ENCODE measurements at regions not wholly inside any gene's neighbourhood (a gene's known extent, or its start where the extent isn't known, plus 50 kb on each side); places are given as distances from the start of the nearest gene placed in this dataset.

DNA sequence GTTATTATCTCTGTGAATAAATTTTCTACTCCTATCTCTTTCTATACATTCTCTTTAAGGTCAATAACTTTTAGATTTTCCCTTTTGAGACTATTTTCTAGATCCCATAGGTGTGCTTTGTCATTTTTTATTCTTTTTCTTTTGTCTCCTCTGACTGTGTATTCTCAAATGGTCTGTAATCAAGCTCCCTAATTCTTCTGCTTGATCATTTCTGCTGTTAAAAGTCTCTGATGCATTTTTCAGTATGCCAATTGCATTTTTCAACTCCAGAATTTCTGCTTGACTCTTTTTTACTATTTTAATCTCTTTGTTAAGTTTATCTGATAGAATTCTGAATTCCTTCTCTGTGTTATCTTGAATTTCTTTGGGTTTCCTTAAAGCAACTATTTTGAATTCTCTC, 78.2 kb downstream of the THNSL1 start:
- TF ChIP-seq, protein P1, sequence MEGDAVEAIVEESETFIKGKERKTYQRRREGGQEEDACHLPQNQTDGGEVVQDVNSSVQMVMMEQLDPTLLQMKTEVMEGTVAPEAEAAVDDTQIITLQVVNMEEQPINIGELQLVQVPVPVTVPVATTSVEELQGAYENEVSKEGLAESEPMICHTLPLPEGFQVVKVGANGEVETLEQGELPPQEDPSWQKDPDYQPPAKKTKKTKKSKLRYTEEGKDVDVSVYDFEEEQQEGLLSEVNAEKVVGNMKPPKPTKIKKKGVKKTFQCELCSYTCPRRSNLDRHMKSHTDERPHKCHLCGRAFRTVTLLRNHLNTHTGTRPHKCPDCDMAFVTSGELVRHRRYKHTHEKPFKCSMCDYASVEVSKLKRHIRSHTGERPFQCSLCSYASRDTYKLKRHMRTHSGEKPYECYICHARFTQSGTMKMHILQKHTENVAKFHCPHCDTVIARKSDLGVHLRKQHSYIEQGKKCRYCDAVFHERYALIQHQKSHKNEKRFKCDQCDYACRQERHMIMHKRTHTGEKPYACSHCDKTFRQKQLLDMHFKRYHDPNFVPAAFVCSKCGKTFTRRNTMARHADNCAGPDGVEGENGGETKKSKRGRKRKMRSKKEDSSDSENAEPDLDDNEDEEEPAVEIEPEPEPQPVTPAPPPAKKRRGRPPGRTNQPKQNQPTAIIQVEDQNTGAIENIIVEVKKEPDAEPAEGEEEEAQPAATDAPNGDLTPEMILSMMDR (conservative IDR thresholded peaks at IDR 0.05), result no peak
- no peak overlapping the region for H3K27ac ChIP-seq

DNA sequence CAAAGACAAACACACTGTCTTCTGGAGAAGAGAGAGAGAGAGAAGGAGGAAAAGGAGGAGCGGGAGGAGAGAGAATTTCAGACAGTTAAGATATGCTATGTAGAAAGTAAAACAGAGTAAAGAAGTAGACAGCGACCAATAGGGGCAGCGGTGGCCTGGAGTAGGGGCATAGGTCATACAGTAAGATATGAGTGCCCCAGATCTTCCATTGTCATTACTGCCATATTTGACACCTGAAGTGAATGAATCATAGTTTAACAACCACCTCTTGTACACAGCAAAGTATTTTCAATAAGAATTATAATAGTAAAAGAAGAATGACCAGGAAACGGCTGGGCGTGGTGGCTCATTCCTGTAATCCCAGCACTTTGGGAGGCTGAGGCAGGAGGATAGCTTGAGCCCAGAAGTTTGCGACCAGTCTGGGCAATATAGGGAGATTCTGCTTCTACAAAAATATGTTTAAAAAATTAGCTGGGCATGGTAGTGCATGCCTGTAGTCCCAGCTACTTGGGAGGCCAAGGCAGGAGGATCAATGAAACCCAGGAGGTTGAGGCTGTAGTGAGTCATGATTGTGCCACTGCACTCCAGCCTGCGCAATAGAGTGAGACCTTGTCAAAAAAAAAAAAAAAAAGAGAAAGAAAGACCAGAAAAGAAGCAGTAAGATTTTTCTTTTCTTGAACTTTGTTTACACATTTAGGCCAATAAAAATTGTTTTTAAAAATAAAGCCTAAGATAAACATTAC, 77.0 kb upstream of the GPR158 start:
- H3K27ac ChIP-seq, result no peak overlapping the region
- TF ChIP-seq, protein P1 (conservative IDR thresholded peaks at IDR 0.05), result no peak

DNA sequence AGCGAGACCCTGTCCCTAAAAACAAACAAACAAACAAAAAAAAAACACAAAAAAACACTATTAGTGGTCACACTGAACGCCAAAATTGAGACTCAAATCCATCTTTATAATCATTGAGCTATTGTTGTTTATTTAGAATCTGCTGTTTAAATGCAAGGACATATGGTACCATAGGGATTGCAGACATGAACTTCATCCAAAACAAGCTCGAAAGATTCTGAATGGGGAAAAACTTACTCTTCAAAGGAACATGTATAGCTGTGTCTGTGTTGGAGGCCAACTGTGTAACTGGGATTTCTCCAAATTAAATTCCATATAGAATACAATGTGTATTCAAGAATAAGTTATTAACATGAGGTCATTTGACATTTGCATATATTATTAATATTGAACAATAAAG, 74.7 kb upstream of the GPR158 start:
- H3K27ac ChIP-seq, result no peak overlapping the region
- TF ChIP-seq, protein P1 (conservative IDR thresholded peaks at IDR 0.05), result no peak

DNA sequence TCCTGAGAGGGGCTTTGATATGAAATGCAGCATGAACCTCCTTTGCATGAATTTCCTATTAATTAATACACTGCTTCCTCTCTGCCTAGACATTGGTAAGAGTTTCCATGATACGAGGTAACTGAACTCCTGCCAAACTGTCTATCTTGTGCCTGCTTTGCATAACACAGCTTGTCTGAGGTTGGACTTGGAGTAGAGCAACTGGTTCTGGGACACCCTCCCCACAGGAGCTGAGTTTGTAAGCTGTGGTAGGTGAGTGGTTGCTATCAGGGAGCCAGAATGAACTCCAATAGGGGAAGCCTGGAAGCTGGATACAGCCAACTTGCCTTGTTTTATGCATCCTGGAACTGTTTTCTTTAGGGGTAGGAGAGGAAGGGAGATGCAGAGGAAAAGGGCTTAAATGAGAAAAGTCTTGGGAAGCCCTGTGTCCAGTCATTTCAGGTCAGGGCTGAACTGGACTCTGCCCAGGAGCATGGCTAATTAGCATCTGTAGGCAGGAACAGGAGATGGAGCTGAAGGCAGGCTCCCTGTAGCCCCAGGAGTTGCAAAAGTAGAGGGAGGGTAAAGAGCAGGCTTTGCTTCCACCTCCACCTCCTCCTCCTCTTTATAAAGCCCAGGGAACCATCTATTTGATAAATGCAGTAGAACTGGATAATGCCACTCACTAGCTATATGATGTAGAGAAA, 73.2 kb upstream of the GPR158 start:
- no peak overlapping the region for H3K27ac ChIP-seq
- TF ChIP-seq, protein P1 (conservative IDR thresholded peaks at IDR 0.05), result no peak

DNA sequence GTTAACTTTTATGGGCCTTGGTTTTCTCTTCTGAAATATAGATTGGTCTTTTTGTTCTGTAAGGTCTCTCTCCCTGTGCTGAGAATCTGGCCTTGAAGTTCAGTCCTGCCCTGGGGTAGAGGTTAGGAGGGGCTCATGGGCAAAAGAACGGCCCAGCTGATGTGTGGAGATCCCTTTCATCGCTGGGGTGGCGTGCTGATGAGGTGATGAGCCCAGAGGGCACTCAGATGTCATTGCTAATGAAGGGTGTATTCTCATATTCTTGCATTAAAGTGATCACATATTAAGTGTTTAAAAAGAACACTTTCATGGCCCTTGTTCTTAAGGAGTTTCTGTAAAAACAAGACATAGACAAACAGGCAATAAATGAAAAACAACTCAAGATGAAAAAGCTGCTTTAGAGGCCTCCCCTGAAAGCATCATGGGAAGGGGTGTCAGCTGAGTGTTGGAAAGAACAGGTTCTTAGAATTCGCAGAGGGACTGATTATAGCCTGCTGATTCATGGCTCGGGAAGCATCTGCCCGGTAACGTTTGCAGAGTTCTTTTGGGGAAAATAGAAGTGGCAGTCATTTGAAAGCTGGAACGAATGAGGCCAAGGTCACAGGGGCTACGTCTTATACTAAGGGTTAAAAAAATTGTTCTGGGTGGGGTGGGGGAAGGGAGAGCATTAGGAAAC, 72.5 kb upstream of the GPR158 start:
- TF ChIP-seq, protein P1 (conservative IDR thresholded peaks at IDR 0.05), result no peak
- no peak overlapping the region for H3K27ac ChIP-seq

DNA sequence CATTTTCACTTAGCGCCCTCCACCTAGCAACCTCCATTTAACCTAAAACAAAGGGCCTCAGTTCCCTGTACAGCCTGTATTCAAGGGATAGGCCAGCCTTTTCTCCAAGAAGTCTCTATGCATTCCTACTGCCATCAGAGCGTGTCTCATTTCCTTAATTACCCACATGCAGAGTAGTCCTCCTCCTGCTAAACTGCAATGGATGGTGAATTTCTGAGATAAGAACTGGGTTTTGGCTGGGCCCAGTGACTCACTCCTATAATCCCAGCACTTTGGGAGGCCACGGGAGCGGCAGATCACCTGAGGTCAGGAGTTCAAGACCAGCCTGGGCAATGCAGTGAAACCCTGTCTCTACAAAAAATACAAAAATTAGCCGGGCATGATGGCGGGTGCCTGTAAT, 71.1 kb upstream of the GPR158 start:
- TF ChIP-seq, protein P1 (conservative IDR thresholded peaks at IDR 0.05), result no peak
- no peak overlapping the region for H3K27ac ChIP-seq

DNA sequence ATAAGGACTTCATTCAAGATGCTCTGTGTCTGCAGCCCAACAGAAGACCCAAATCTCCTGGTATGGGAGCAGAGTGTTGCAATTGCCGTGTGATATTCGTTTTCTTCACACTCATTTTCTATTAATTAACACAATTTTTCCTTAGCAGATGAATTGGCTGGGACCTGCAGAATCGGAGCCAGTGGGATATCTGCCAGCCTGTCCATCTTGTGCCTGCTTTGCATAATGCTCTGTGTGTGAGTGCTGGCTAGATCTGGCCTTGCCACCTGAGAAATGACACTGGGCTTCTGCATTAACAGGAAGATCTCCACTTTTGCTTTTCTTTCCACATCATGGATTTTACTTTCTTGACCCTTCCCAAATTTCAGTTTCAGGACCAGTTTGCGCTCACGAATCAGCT, 70.4 kb upstream of the GPR158 start:
- TF ChIP-seq, protein P1 (conservative IDR thresholded peaks at IDR 0.05), result no peak
- no peak overlapping the region for H3K27ac ChIP-seq
